H1 (cell line): ENCODE measurements at regions not wholly inside any gene's neighbourhood (a gene's known extent, or its start where the extent isn't known, plus 50 kb on each side); places are given as distances from the start of the nearest gene placed in this dataset.

Source experiments
- CHD2 ChIP-seq: IDR thresholded peaks from 2 replicates; pipeline ENCODE4 v1.6.1; 2012; ENCODE audit warnings: low read length, improper control_type of control experiment
- GABPA ChIP-seq: IDR thresholded peaks from 2 replicates; pipeline ENCODE4 v1.6.1; 2011; ENCODE audit warnings: mild to moderate bottlenecking, low read length, moderate library complexity, borderline replicate concordance; ENCODE audit not compliant: insufficient read depth
- JUND ChIP-seq: IDR thresholded peaks from 2 replicates; pipeline ENCODE4 v1.6.1; 2011; ENCODE audit warnings: mild to moderate bottlenecking, improper control_type of control experiment, low read length
- KDM1A ChIP-seq: fragments of 200-600, 300-600 bp; sonication (generic); IDR thresholded peaks from 2 replicates; pipeline ENCODE4 v1.7.1; 2016; ENCODE audit warnings: mild to moderate bottlenecking, low read length, borderline replicate concordance
- NANOG ChIP-seq: IDR thresholded peaks from 2 replicates; pipeline ENCODE4 v1.6.1; 2011; ENCODE audit warnings: low read length, low read depth, mild to moderate bottlenecking, inconsistent platforms; ENCODE audit not compliant: insufficient read depth, poor library complexity, severe bottlenecking
- POLR2A ChIP-seq, 2 experiments: IDR thresholded peaks; 1 replicate in 1 of 2; 2 replicates in 1 of 2; pipeline ENCODE4 v1.6.1; 2011; ENCODE audit warnings: low read depth in 2 of 2, low read length in 2 of 2, mild to moderate bottlenecking in 2 of 2; ENCODE audit errors: control extremely low read depth in 1 of 2
- SIN3A ChIP-seq, 2 experiments: IDR thresholded peaks in 1 of 2; conservative IDR thresholded peaks in 1 of 2; 2 replicates each; pipeline ENCODE4 v1.6.1; 2011 to 2012; ENCODE audit warnings: low read length in 2 of 2, improper control_type of control experiment in 1 of 2, low read depth in 1 of 2, mild to moderate bottlenecking in 1 of 2
- SP2 ChIP-seq: IDR thresholded peaks from 2 replicates; pipeline ENCODE4 v1.6.1; 2012; ENCODE audit warnings: mild to moderate bottlenecking, low read length, inconsistent platforms
- SUZ12 ChIP-seq: fragments of 200-600 bp; sonication (generic); IDR thresholded peaks from 2 replicates; pipeline ENCODE4 v1.6.1; 2012; ENCODE audit warnings: mild to moderate bottlenecking, inconsistent platforms, low read length, moderate library complexity, mixed read lengths
- YY1 ChIP-seq: IDR thresholded peaks from 2 replicates; pipeline ENCODE4 v1.6.1; 2011; ENCODE audit warnings: low read depth, mild to moderate bottlenecking, low read length
- TF ChIP-seq, protein P1 (sequence below), 3 experiments: IDR thresholded peaks; 1 replicate in 2 of 3; 2 replicates in 1 of 3; pipeline versions ENCODE4 v1.5.1 to v1.6.1; 2011; ENCODE audit warnings: low read length in 3 of 3, mild to moderate bottlenecking in 3 of 3, inconsistent platforms in 2 of 3, low read depth in 1 of 3, moderate library complexity in 1 of 3; ENCODE audit not compliant: insufficient read depth in 1 of 3; ENCODE audit errors: control extremely low read depth in 1 of 3
- TF ChIP-seq, protein P2 (sequence below): IDR thresholded peaks from 2 replicates; pipeline ENCODE4 v1.6.1; 2012; ENCODE audit warnings: low read length, inconsistent platforms
- TF ChIP-seq, protein P3 (sequence below): IDR thresholded peaks from 2 replicates; pipeline ENCODE4 v1.6.1; 2011; ENCODE audit warnings: low read depth, mild to moderate bottlenecking, low read length; ENCODE audit not compliant: insufficient read depth

DNA sequence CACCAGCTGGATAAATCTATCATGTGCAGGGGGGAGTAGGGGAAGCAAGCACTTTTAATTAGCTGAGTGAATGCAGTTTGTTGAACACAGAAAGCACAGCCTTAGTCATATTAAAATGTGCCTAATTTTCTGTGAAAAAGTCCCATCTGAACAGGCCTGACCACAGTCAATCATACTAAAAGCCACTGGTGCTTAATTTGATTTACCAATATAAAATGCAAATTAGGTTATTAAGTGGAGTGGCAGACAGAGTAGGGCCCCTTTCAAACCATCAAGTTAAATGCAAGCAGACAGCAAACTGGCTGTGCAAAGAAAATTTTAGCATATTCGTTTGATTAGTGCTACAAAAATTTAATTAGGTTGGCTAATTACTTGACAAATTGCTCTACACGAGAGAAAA lies 176.1 kb downstream of the ISL1 start:
- no peak for TF ChIP-seq NANOG
- TF ChIP-seq, protein P1, sequence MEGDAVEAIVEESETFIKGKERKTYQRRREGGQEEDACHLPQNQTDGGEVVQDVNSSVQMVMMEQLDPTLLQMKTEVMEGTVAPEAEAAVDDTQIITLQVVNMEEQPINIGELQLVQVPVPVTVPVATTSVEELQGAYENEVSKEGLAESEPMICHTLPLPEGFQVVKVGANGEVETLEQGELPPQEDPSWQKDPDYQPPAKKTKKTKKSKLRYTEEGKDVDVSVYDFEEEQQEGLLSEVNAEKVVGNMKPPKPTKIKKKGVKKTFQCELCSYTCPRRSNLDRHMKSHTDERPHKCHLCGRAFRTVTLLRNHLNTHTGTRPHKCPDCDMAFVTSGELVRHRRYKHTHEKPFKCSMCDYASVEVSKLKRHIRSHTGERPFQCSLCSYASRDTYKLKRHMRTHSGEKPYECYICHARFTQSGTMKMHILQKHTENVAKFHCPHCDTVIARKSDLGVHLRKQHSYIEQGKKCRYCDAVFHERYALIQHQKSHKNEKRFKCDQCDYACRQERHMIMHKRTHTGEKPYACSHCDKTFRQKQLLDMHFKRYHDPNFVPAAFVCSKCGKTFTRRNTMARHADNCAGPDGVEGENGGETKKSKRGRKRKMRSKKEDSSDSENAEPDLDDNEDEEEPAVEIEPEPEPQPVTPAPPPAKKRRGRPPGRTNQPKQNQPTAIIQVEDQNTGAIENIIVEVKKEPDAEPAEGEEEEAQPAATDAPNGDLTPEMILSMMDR (IDR thresholded peaks at IDR 0.05; ENCODE audit: control extremely low read depth in 1 of 3, insufficient read depth in 1 of 3, low read depth in 1 of 3, low read length in 3 of 3) = no peak
- no peak for TF ChIP-seq POLR2A (IDR thresholded peaks at IDR 0.05; ENCODE audit: control extremely low read depth in 1 of 2, low read depth in 2 of 2, low read length in 2 of 2)
- no peak for TF ChIP-seq SUZ12
- no peak for TF ChIP-seq YY1
- TF ChIP-seq GABPA = no peak
- no peak for TF ChIP-seq KDM1A
- TF ChIP-seq JUND = no peak
- no peak for TF ChIP-seq CHD2
- TF ChIP-seq, protein P2, sequence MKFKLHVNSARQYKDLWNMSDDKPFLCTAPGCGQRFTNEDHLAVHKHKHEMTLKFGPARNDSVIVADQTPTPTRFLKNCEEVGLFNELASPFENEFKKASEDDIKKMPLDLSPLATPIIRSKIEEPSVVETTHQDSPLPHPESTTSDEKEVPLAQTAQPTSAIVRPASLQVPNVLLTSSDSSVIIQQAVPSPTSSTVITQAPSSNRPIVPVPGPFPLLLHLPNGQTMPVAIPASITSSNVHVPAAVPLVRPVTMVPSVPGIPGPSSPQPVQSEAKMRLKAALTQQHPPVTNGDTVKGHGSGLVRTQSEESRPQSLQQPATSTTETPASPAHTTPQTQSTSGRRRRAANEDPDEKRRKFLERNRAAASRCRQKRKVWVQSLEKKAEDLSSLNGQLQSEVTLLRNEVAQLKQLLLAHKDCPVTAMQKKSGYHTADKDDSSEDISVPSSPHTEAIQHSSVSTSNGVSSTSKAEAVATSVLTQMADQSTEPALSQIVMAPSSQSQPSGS = no peak
- TF ChIP-seq, protein P3, sequence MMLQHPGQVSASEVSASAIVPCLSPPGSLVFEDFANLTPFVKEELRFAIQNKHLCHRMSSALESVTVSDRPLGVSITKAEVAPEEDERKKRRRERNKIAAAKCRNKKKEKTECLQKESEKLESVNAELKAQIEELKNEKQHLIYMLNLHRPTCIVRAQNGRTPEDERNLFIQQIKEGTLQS = no peak
- TF ChIP-seq SIN3A (conservative IDR thresholded peaks at IDR 0.05 in 1 of 2, IDR thresholded peaks at IDR 0.05 in 1 of 2; ENCODE audit: low read depth in 1 of 2, low read length in 2 of 2) = no peak
- no peak for TF ChIP-seq SP2
